Tibial nerve (tissue), 4 donors: ENCODE measurements at regions not wholly inside any gene's neighbourhood (a gene's known extent, or its start where the extent isn't known, plus 50 kb on each side); places are given as distances from the start of the nearest gene placed in this dataset.

Experiments used
- DNase-seq, 2 donors: peaks; one replicate each; pipeline ENCODE4 v3.0.0-alpha.2; 2019; ENCODE audit warnings: low spot score in 2 of 2
- H3K27ac ChIP-seq, 4 donors: fragments of 200-600 bp; sonication (generic) in 3 of 4; one replicate each; pipeline ENCODE4 v1.5.1; 2017 to 2019; ENCODE audit warnings: mild to moderate bottlenecking in 1 of 4
- H3K27me3 ChIP-seq, 2 donors: fragments of 200-600 bp; sonication (generic) in 1 of 2; one replicate each; pipeline versions ENCODE4 v1.5.1 to v1.6.0; 2017 to 2019
- H3K36me3 ChIP-seq, 3 donors: fragments of 200-600 bp; sonication (generic); one replicate each; pipeline ENCODE4 v1.5.1; 2018 to 2019
- H3K4me1 ChIP-seq, 4 donors: fragments of 200-600 bp; sonication (generic) in 3 of 4; one replicate each; pipeline ENCODE4 v1.5.1; 2017 to 2019
- H3K4me3 ChIP-seq, 4 donors: fragments of 200-600 bp; sonication (generic) in 3 of 4; one replicate each; pipeline ENCODE4 v1.5.1; 2017 to 2019; ENCODE audit warnings: mild to moderate bottlenecking in 1 of 4, moderate library complexity in 1 of 4
- H3K9me3 ChIP-seq, 4 donors: fragments of 200-600 bp; sonication (generic) in 3 of 4; one replicate each; pipeline ENCODE4 v1.5.1; 2017 to 2019
- CTCF ChIP-seq, 5 experiments: fragments of 200-600 bp in 3 of 5; fragments of 450-650 bp in 2 of 5; sonication (generic) in 3 of 5; IDR thresholded peaks; one replicate each; pipeline ENCODE4 v1.5.1; 2016 to 2019; ENCODE audit warnings: antibody characterized with exemption in 5 of 5, mild to moderate bottlenecking in 3 of 5, moderate library complexity in 2 of 5
- EP300 ChIP-seq, 2 donors: sonication (generic); formaldehyde crosslinking; IDR thresholded peaks; one replicate each; pipeline ENCODE4 v1.6.1; 2017; ENCODE audit warnings: antibody characterized with exemption in 2 of 2, mild to moderate bottlenecking in 1 of 2
- POLR2A ChIP-seq, 2 donors: fragments of 450-650 bp; IDR thresholded peaks; one replicate each; pipeline ENCODE4 v1.6.1; 2017; ENCODE audit warnings: antibody characterized with exemption in 2 of 2, mild to moderate bottlenecking in 2 of 2, moderate library complexity in 2 of 2
- WGBS, 2 donors: methylation state at CpG; one replicate each; pipeline ENCODE4 v1.1.5; 2018; 5-methylcytosine and 5-hydroxymethylcytosine counted together

GRCh38 chr16:64586781-64587180 is 535.1 kb downstream of the CDH11 start:
- Histone ChIP-seq H3K9me3 (no peaks in the 10 kb centered on the region), H3K4me1 (no peaks in the 10 kb centered on the region), H3K27ac (no peak overlapping the region), H3K36me3 (no peaks in the 10 kb centered on the region), H3K4me3 (no peak overlapping the region), H3K27me3 (no peaks in the 10 kb centered on the region)
- WGBS, 2 donors: 27% methylated on average over 3 of the region's 3 CpGs
- no peak for DNase-seq
- no peak for TF ChIP-seq EP300 (IDR thresholded peaks at IDR 0.05)
- TF ChIP-seq POLR2A (IDR thresholded peaks at IDR 0.05): no peak
- TF ChIP-seq CTCF (IDR thresholded peaks at IDR 0.05): no peak

- Histone ChIP-seq H3K4me3 (no peak overlapping the region), H3K4me1 (no peaks in the 10 kb centered on the region), H3K36me3 (no peaks in the 10 kb centered on the region), H3K9me3 (no peaks in the 10 kb centered on the region), H3K27me3 (no peaks in the 10 kb centered on the region), H3K27ac (no peak overlapping the region)
- DNase-seq: no peak
- no peak for TF ChIP-seq CTCF (IDR thresholded peaks at IDR 0.05)
- no peak for TF ChIP-seq POLR2A (IDR thresholded peaks at IDR 0.05)
- TF ChIP-seq EP300 (IDR thresholded peaks at IDR 0.05): no peak
Observed at GRCh38 chr16:64585367-64585766, 536.5 kb downstream of the CDH11 start.

GRCh38 chr16:64580558-64580957 is 541.3 kb downstream of the CDH11 start:
- 77 to 81% methylated on average over 7 of the region's 7 CpGs for WGBS, 2 donors
- H3K27me3 ChIP-seq: no peaks in the 10 kb centered on the region
- H3K4me3 ChIP-seq: no peak overlapping the region
- TF ChIP-seq POLR2A (IDR thresholded peaks at IDR 0.05): no peak
- TF ChIP-seq CTCF (IDR thresholded peaks at IDR 0.05): no peak
- no peak for TF ChIP-seq EP300 (IDR thresholded peaks at IDR 0.05)
- no peak for DNase-seq
- no peaks in the 10 kb centered on the region for H3K36me3 ChIP-seq
- no peaks in the 10 kb centered on the region for H3K9me3 ChIP-seq
- H3K4me1 ChIP-seq: no peaks in the 10 kb centered on the region
- H3K27ac ChIP-seq: no peak overlapping the region

- no peaks in the 10 kb centered on the region for H3K4me1 ChIP-seq
- no peaks in the 10 kb centered on the region for H3K27me3 ChIP-seq
- DNase-seq: no peak
- no peak overlapping the region for H3K27ac ChIP-seq
- H3K36me3 ChIP-seq: no peaks in the 10 kb centered on the region
- 93 to 98% methylated on average over 2 of the region's 2 CpGs for WGBS, 2 donors
- no peak overlapping the region for H3K4me3 ChIP-seq
- no peaks in the 10 kb centered on the region for H3K9me3 ChIP-seq
- TF ChIP-seq CTCF (IDR thresholded peaks at IDR 0.05) (no peak), POLR2A (IDR thresholded peaks at IDR 0.05) (no peak), EP300 (IDR thresholded peaks at IDR 0.05) (no peak)
Observed at GRCh38 chr16:64579712-64580111, 542.2 kb downstream of the CDH11 start.

GRCh38 chr16:64545768-64546167 is 576.1 kb downstream of the CDH11 start:
- Histone ChIP-seq H3K27ac (no peak overlapping the region), H3K27me3 (no peaks in the 10 kb centered on the region), H3K4me1 (no peaks in the 10 kb centered on the region), H3K4me3 (no peak overlapping the region), H3K36me3 (no peaks in the 10 kb centered on the region), H3K9me3 (no peaks in the 10 kb centered on the region)
- TF ChIP-seq EP300 (IDR thresholded peaks at IDR 0.05) (no peak), CTCF (IDR thresholded peaks at IDR 0.05) (no peak), POLR2A (IDR thresholded peaks at IDR 0.05) (no peak)
- no peak for DNase-seq
- 92 to 95% methylated on average over 2 of the region's 2 CpGs for WGBS, 2 donors
